ENCODE measurements at regions not wholly inside any gene's neighbourhood (a gene's known extent, or its start where the extent isn't known, plus 50 kb on each side); places are given as distances from the start of the nearest gene placed in this dataset.

DNA sequence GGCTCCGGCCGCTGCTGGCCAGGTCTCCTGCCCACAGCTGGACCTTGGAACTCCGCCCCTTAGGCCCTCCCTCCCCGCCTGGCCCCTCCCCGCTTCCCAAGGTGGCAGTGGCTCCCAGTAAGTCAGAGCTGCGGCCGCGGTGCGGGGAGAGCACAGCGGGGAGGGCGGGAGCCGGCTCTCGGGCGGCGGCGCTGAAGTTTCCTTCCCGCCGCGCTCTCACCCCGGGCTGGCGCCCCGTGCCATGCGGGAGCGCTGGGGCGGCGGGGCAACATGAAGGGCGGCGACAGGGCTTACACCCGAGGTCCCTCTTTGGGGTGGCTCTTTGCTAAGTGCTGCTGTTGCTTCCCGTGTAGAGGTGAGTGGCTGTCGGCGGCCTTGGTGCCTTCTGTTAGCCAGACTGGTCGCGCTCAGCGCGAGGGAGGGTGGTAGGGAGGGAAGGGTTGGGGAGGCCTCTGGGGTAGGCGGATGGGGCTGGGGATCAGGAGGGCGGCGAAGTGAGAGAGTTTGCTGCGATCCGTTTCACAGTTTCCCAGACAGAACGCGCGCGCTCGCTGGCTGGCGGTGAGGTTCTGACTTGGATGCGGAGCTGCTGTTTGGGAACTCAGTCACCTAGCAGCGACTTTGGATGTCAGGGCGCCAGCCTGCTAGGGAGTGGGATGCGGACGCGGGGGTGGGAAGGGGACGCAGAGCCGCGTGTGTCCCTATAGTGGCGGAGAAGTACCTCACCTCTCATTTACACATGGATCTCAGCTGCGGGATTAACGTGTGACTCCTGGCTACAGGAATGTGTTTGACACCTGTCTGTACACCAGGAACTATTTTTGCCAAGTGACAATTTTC, 145.5 kb upstream of the UMPS start:
- H4K20me1 ChIP-seq (ENCODE audit: insufficient read depth) = no peaks in the 10 kb centered on the region
- H3K36me3 ChIP-seq (ENCODE audit: insufficient read depth) = no peaks in the 10 kb centered on the region
- H3K27ac ChIP-seq = no peak overlapping the region
- TF ChIP-seq CTCF (conservative IDR thresholded peaks at IDR 0.05; ENCODE audit: low read depth, low read length) = no peak
- no peaks in the 10 kb centered on the region for H3K79me2 ChIP-seq (ENCODE audit: insufficient read depth, low read depth)
- H3K27me3 ChIP-seq (ENCODE audit: insufficient read depth, low read depth) = peaks cover 16% of the 10 kb centered on the region
- peak overlapping the region; percentile 44 for H2AFZ ChIP-seq (ENCODE audit: low read depth)
- H3K4me1 ChIP-seq (ENCODE audit: low read depth, poor library complexity, severe bottlenecking) = no peaks in the 10 kb centered on the region
- peak overlapping the region; percentile 50; the same call in 1 of the 2 replicates for H3K4me2 ChIP-seq
- H3K4me3 ChIP-seq (IDR thresholded peaks at IDR 0.05; ENCODE audit: insufficient read depth, low read depth, low read length) = peak overlapping the region; percentile 51
- no peak overlapping the region for H3K9ac ChIP-seq

GRCh38 chr3:124586126-124587052, 143.9 kb upstream of the UMPS start:
- no peaks in the 10 kb centered on the region for H3K36me3 ChIP-seq (ENCODE audit: insufficient read depth)
- TF ChIP-seq CTCF (conservative IDR thresholded peaks at IDR 0.05; ENCODE audit: low read depth, low read length) = no peak
- no peaks in the 10 kb centered on the region for H4K20me1 ChIP-seq (ENCODE audit: insufficient read depth)
- peaks cover 16% of the 10 kb centered on the region for H3K27me3 ChIP-seq (ENCODE audit: insufficient read depth, low read depth)
- H3K79me2 ChIP-seq (ENCODE audit: insufficient read depth, low read depth) = no peaks in the 10 kb centered on the region
- H3K4me3 ChIP-seq (IDR thresholded peaks at IDR 0.05; ENCODE audit: insufficient read depth, low read depth, low read length) = no peak overlapping the region
- no peak overlapping the region for H2AFZ ChIP-seq (ENCODE audit: low read depth)
- no peak overlapping the region for H3K4me2 ChIP-seq
- H3K4me1 ChIP-seq (ENCODE audit: low read depth, poor library complexity, severe bottlenecking) = no peaks in the 10 kb centered on the region
- no peak overlapping the region for H3K27ac ChIP-seq
- H3K9ac ChIP-seq = no peak overlapping the region

DNA sequence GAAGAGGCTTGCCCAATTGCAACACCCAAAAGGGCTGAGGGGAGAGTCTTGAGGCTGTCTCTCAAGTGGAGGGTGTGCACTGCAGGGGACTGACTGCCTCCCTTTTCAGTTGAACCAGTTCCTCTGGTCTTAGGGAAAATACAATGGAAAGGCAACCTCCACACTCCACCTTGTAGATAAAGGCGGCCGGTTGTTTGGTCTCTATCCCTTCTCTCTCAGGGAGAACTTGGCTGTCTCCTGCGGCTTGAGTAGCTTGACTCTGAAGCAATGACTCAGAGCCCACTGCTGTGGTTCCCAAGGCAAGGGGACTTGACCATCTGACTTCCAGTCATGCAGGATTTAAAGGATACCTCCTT, 143.2 kb upstream of the UMPS start:
- Histone ChIP-seq H3K4me1 (ENCODE audit: low read depth, poor library complexity, severe bottlenecking) (no peaks in the 10 kb centered on the region), H3K79me2 (ENCODE audit: insufficient read depth, low read depth) (no peaks in the 10 kb centered on the region), H4K20me1 (ENCODE audit: insufficient read depth) (no peaks in the 10 kb centered on the region), H3K4me3 (IDR thresholded peaks at IDR 0.05; ENCODE audit: insufficient read depth, low read depth, low read length) (no peak overlapping the region), H3K4me2 (no peak overlapping the region), H3K36me3 (ENCODE audit: insufficient read depth) (no peaks in the 10 kb centered on the region), H3K9ac (no peak overlapping the region), H3K27me3 (ENCODE audit: insufficient read depth, low read depth) (peaks cover 16% of the 10 kb centered on the region), H3K27ac (no peak overlapping the region), H2AFZ (ENCODE audit: low read depth) (no peak overlapping the region)
- no peak for TF ChIP-seq CTCF (conservative IDR thresholded peaks at IDR 0.05; ENCODE audit: low read depth, low read length)

DNA sequence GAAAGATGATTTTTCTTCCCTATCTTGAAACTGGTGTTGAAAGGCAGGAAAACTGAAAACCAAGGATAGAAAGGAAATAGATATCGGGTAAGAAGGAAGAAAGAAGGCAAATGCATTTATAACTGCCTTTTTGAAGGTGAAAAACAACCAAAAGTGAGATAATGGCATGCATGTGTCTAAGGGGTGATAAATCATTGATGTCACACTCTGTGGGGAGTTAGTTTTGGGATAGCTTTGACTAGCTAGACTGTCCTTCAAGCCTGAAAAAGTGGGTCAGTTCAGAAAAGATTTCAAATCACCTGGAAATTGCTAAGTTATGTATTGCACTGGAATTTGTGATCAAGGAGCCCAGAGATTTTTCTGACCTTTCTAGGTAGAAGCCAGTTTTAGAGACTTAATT, 142.2 kb upstream of the UMPS start:
- H3K4me2 ChIP-seq = no peak overlapping the region
- no peak overlapping the region for H3K9ac ChIP-seq
- H2AFZ ChIP-seq (ENCODE audit: low read depth) = no peak overlapping the region
- H4K20me1 ChIP-seq (ENCODE audit: insufficient read depth) = no peaks in the 10 kb centered on the region
- H3K36me3 ChIP-seq (ENCODE audit: insufficient read depth) = no peaks in the 10 kb centered on the region
- H3K27me3 ChIP-seq (ENCODE audit: insufficient read depth, low read depth) = peaks cover 16% of the 10 kb centered on the region
- H3K4me1 ChIP-seq (ENCODE audit: low read depth, poor library complexity, severe bottlenecking) = peaks cover 9% of the 10 kb centered on the region
- TF ChIP-seq CTCF (conservative IDR thresholded peaks at IDR 0.05; ENCODE audit: low read depth, low read length) = no peak
- H3K4me3 ChIP-seq (IDR thresholded peaks at IDR 0.05; ENCODE audit: insufficient read depth, low read depth, low read length) = no peak overlapping the region
- H3K27ac ChIP-seq = no peak overlapping the region
- no peaks in the 10 kb centered on the region for H3K79me2 ChIP-seq (ENCODE audit: insufficient read depth, low read depth)

All from KMS-11 (cell line).